ENCODE measurements at regions not wholly inside any gene's neighbourhood (a gene's known extent, or its start where the extent isn't known, plus 50 kb on each side); places are given as distances from the start of the nearest gene placed in this dataset.

- Histone ChIP-seq H3K9me3 (no peaks in the 10 kb centered on the region), H3K4me1 (no peaks in the 10 kb centered on the region), H3K36me3 (no peaks in the 10 kb centered on the region), H3K27me3 (peaks cover 0 to 75% of the 10 kb centered on the region in 2 donors), H3K4me3 (no peak overlapping the region), H3K27ac (no peak overlapping the region)
- no peak for TF ChIP-seq CTCF (IDR thresholded peaks at IDR 0.05)
- DNase-seq (no peak), ATAC-seq (no peak)
- intact Hi-C loops (cut with DNase I), result no loop called here
Measured at GRCh38 chr1:36673202-36673601, 190.5 kb upstream of the CSF3R start.

- intact Hi-C loops (cut with DNase I), result no loop called here
- Histone ChIP-seq H3K9me3 (no peaks in the 10 kb centered on the region), H3K4me3 (no peak overlapping the region), H3K36me3 (no peaks in the 10 kb centered on the region), H3K27me3 (peaks cover 0 to 69% of the 10 kb centered on the region in 2 donors), H3K27ac (no peak overlapping the region), H3K4me1 (no peaks in the 10 kb centered on the region)
- DNase-seq (no peak), ATAC-seq (no peak)
- TF ChIP-seq CTCF (IDR thresholded peaks at IDR 0.05), result no peak
Measured at GRCh38 chr1:36669262-36669661, 186.5 kb upstream of the CSF3R start.

- DNase-seq (no peak), ATAC-seq (no peak)
- intact Hi-C loops (cut with DNase I), result no loop called here
- Histone ChIP-seq H3K4me1 (no peaks in the 10 kb centered on the region), H3K36me3 (no peaks in the 10 kb centered on the region), H3K27ac (no peak overlapping the region), H3K27me3 (peaks cover 0 to 55% of the 10 kb centered on the region in 2 donors), H3K9me3 (no peaks in the 10 kb centered on the region), H3K4me3 (no peak overlapping the region)
- no peak for TF ChIP-seq CTCF (IDR thresholded peaks at IDR 0.05)
Measured at GRCh38 chr1:36667836-36668235, 185.1 kb upstream of the CSF3R start.

GRCh38 chr1:36667256-36667655, 184.5 kb upstream of the CSF3R start:
- ATAC-seq, result no peak
- Histone ChIP-seq H3K27ac (no peak overlapping the region), H3K4me3 (no peak overlapping the region), H3K9me3 (no peaks in the 10 kb centered on the region), H3K4me1 (no peaks in the 10 kb centered on the region), H3K36me3 (no peaks in the 10 kb centered on the region), H3K27me3 (peaks cover 0 to 49% of the 10 kb centered on the region in 2 donors)
- TF ChIP-seq CTCF (IDR thresholded peaks at IDR 0.05), result no peak
- intact Hi-C loops (cut with DNase I), result no loop called here
- DNase-seq, result no peak

- peaks cover 0 to 44% of the 10 kb centered on the region in 2 donors for H3K27me3 ChIP-seq
- no peak for TF ChIP-seq CTCF (IDR thresholded peaks at IDR 0.05)
- H3K4me1 ChIP-seq, result no peaks in the 10 kb centered on the region
- intact Hi-C loops (cut with DNase I), result no loop called here
- no peaks in the 10 kb centered on the region for H3K36me3 ChIP-seq
- ATAC-seq (no peak), DNase-seq (no peak)
- H3K27ac ChIP-seq, result no peak overlapping the region
- H3K4me3 ChIP-seq, result no peak overlapping the region
- no peaks in the 10 kb centered on the region for H3K9me3 ChIP-seq
Measured at GRCh38 chr1:36665478-36666080, 182.9 kb upstream of the CSF3R start.

Measured in left lung (tissue), 4 donors.